SK-N-SH treated with all-trans-retinoic acid at 6 μM for 48 hours (cell line): ENCODE measurements at regions not wholly inside any gene's neighbourhood (a gene's known extent, or its start where the extent isn't known, plus 50 kb on each side); places are given as distances from the start of the nearest gene placed in this dataset.

Source experiments
- ATAC-seq: fragments of 200-7000 bp; cut with Tn5 transposase; 3 replicates; pipeline ENCODE4 v1.9.1; 2020; ENCODE audit warnings: mild to moderate bottlenecking, moderate library complexity
- ARNTL ChIP-seq: fragments of 450-650 bp; formaldehyde crosslinking; IDR thresholded peaks from 2 replicates; pipeline ENCODE4 v1.5.0; 2020; ENCODE audit warnings: low read depth, mild to moderate bottlenecking, moderate library complexity, borderline replicate concordance
- CSDC2 ChIP-seq: fragments of 250-450 bp; sonication (Bioruptor Pico); IDR thresholded peaks from 2 replicates; pipeline ENCODE4 v1.5.0; 2020; ENCODE audit warnings: mild to moderate bottlenecking, moderate library complexity
- CSRNP3 ChIP-seq: fragments of 250-450 bp; sonication (Bioruptor Pico); IDR thresholded peaks from 2 replicates; pipeline ENCODE4 v1.5.1; 2021; ENCODE audit warnings: mild to moderate bottlenecking, moderate library complexity
- ESRRG ChIP-seq: fragments of 250-450 bp; sonication (Bioruptor Pico); IDR thresholded peaks from 2 replicates; pipeline ENCODE4 v1.6.1; 2021; ENCODE audit warnings: mild to moderate bottlenecking
- GLIS3 ChIP-seq: fragments of 250-450 bp; sonication (Bioruptor Pico); IDR thresholded peaks from 2 replicates; pipeline ENCODE4 v1.5.0; 2020; ENCODE audit warnings: mild to moderate bottlenecking, moderate library complexity
- PATZ1 ChIP-seq: fragments of 250-450 bp; sonication (Bioruptor Pico); IDR thresholded peaks from 2 replicates; pipeline ENCODE4 v1.8.0; 2020; ENCODE audit warnings: mild to moderate bottlenecking, moderate library complexity, borderline replicate concordance
- POU6F1 ChIP-seq: fragments of 250-450 bp; sonication (Bioruptor Pico); IDR thresholded peaks from 2 replicates; pipeline ENCODE4 v1.8.0; 2021; ENCODE audit warnings: low read depth, mild to moderate bottlenecking, moderate library complexity, borderline replicate concordance
- PPARA ChIP-seq: fragments of 250-450 bp; sonication (Bioruptor Pico); IDR thresholded peaks from 2 replicates; pipeline ENCODE4 v1.5.0; 2020; ENCODE audit warnings: mild to moderate bottlenecking, borderline replicate concordance
- RARB ChIP-seq: fragments of 250-450 bp; sonication (Bioruptor Pico); IDR thresholded peaks from 2 replicates; pipeline ENCODE4 v1.8.0; 2021; ENCODE audit warnings: mild to moderate bottlenecking, moderate library complexity
- SNAI2 ChIP-seq: fragments of 250-450 bp; sonication (Bioruptor Pico); IDR thresholded peaks from 2 replicates; pipeline ENCODE4 v1.5.0; 2020; ENCODE audit warnings: mild to moderate bottlenecking, moderate library complexity
- TCF4 ChIP-seq: fragments of 250-450 bp; sonication (Bioruptor Pico); IDR thresholded peaks from 2 replicates; pipeline ENCODE4 v1.8.0; 2021; ENCODE audit warnings: mild to moderate bottlenecking, moderate library complexity, borderline replicate concordance
- TOX ChIP-seq: fragments of 250-450 bp; sonication (Bioruptor Pico); IDR thresholded peaks from 2 replicates; pipeline ENCODE4 v1.8.0; 2021; ENCODE audit warnings: mild to moderate bottlenecking, moderate library complexity, borderline replicate concordance
- TSHZ2 ChIP-seq: fragments of 250-450 bp; sonication (Bioruptor Pico); IDR thresholded peaks from 2 replicates; pipeline ENCODE4 v1.5.0; 2020; ENCODE audit warnings: mild to moderate bottlenecking, moderate library complexity
- ZC3H10 ChIP-seq: fragments of 250-450 bp; sonication (Bioruptor Pico); IDR thresholded peaks from 2 replicates; pipeline ENCODE4 v1.5.1; 2021; ENCODE audit warnings: mild to moderate bottlenecking, moderate library complexity
- ZFP30 ChIP-seq: fragments of 450-650 bp; formaldehyde crosslinking; IDR thresholded peaks from 2 replicates; pipeline ENCODE4 v1.5.0; 2022; ENCODE audit warnings: mild to moderate bottlenecking, moderate library complexity
- ZNF565 ChIP-seq: fragments of 450-650 bp; formaldehyde crosslinking; conservative IDR thresholded peaks from 2 replicates; pipeline ENCODE4 v1.5.0; 2020; ENCODE audit warnings: low read depth, mild to moderate bottlenecking, moderate library complexity
- ZNF70 ChIP-seq: fragments of 450-650 bp; formaldehyde crosslinking; IDR thresholded peaks from 2 replicates; pipeline ENCODE4 v1.5.0; 2020; ENCODE audit warnings: mild to moderate bottlenecking, moderate library complexity
- ZNF8 ChIP-seq: fragments of 450-650 bp; formaldehyde crosslinking; IDR thresholded peaks from 2 replicates; pipeline ENCODE4 v1.5.0; 2020; ENCODE audit warnings: mild to moderate bottlenecking, moderate library complexity

GRCh38 chr14:39853441-39853840 is 421.2 kb upstream of the FBXO33 start:
- no peak for TF ChIP-seq TCF4 (CRISPR knock-in tag)
- no peak for TF ChIP-seq ZFP30
- no peak for TF ChIP-seq ZNF8 (CRISPR knock-in tag)
- TF ChIP-seq ZNF565 (CRISPR knock-in tag), result no peak
- no peak for TF ChIP-seq ZNF70 (CRISPR knock-in tag)
- no peak for ATAC-seq

- TF ChIP-seq TSHZ2 (CRISPR knock-in tag) (no peak), ZNF70 (CRISPR knock-in tag) (no peak), PPARA (CRISPR knock-in tag) (no peak), RARB (CRISPR knock-in tag) (no peak), ZNF8 (CRISPR knock-in tag) (no peak), PATZ1 (CRISPR knock-in tag) (no peak)
- no peak for ATAC-seq
Measured at GRCh38 chr14:39851202-39851601, 419.0 kb upstream of the FBXO33 start.

GRCh38 chr14:39847852-39848251 is 415.6 kb upstream of the FBXO33 start:
- ATAC-seq, result no peak

GRCh38 chr14:39847194-39847593 is 415.0 kb upstream of the FBXO33 start:
- no peak for ATAC-seq
- TF ChIP-seq TOX (CRISPR knock-in tag), result no peak
- no peak for TF ChIP-seq CSRNP3
- no peak for TF ChIP-seq ZFP30
- TF ChIP-seq TSHZ2 (CRISPR knock-in tag), result no peak
- no peak for TF ChIP-seq ESRRG
- TF ChIP-seq POU6F1, result no peak
- TF ChIP-seq ARNTL (CRISPR knock-in tag), result no peak
- TF ChIP-seq PATZ1 (CRISPR knock-in tag), result no peak
- TF ChIP-seq SNAI2, result no peak

More at GRCh38 chr14:39847852-39848251, 415.6 kb upstream of the FBXO33 start:
- TF ChIP-seq ZC3H10 (CRISPR knock-in tag) (no peak), TSHZ2 (CRISPR knock-in tag) (no peak), GLIS3 (CRISPR knock-in tag) (no peak), CSDC2 (CRISPR knock-in tag) (no peak)
